Erythroblast (primary cell): ENCODE measurements at regions not wholly inside any gene's neighbourhood (a gene's known extent, or its start where the extent isn't known, plus 50 kb on each side); places are given as distances from the start of the nearest gene placed in this dataset.
A peak's percentile ranks its signal among the peaks of the same experiment; 100 is the strongest.

Experiments
- DNase-seq, 2 experiments: peaks; one replicate each; lab custom pipeline; 2025; lab: John Stamatoyannopoulos, UW
- GATA1 ChIP-seq: IDR thresholded peaks from 2 replicates; pipeline ENCODE4 v1.6.1; 2011; ENCODE audit warnings: low read depth, mild to moderate bottlenecking, control low read depth, low read length, moderate library complexity
- POLR2A ChIP-seq: IDR thresholded peaks from 2 replicates; pipeline ENCODE4 v1.6.1; 2011; ENCODE audit warnings: mild to moderate bottlenecking, low read length

GRCh38 chr6:99079058-99079457 is 131.3 kb upstream of the FBXL4 start:
- DNase-seq = no peak
- no peak for TF ChIP-seq POLR2A
- no peak for TF ChIP-seq GATA1

- no peak for TF ChIP-seq POLR2A
- no peak for TF ChIP-seq GATA1
- DNase-seq = no peak
These were observed 125.5 kb upstream of the FBXL4 start for GRCh38 chr6:99073223-99073622.

GRCh38 chr6:99066044-99066443 is 118.3 kb upstream of the FBXL4 start:
- no peak for TF ChIP-seq GATA1
- no peak for TF ChIP-seq POLR2A
- no peak for DNase-seq

- TF ChIP-seq GATA1 (no peak), POLR2A (no peak)
- DNase-seq = no peak
These were observed 117.1 kb upstream of the FBXL4 start for GRCh38 chr6:99064834-99065233.

DNA sequence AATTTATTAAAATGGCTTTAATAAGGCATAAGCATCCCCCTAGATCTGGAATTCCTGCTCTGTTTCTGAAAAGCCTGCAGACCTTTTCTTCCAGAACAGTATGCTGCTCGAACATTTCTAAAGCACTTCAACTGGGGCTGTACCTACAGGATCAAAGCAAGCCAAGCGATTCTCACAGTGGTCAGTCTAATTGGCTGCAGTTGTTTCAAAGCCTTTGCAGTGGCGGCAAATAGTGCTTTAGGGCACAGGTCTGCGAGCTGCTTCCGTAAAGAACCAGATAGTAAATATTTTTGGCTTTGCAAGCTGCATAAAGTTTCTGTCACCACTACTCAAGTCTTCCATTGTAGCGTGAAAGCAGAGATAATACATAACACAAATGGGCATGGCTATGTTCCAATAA is 88.9 kb upstream of the FBXL4 start:
- no peak for DNase-seq
- no peak for TF ChIP-seq GATA1
- TF ChIP-seq POLR2A = no peak

- TF ChIP-seq GATA1 = no peak
- no peak for TF ChIP-seq POLR2A
- no peak for DNase-seq
These were observed 84.7 kb upstream of the FBXL4 start for GRCh38 chr6:99032396-99032795.

GRCh38 chr6:99031957-99032356 is 84.2 kb upstream of the FBXL4 start:
- no peak for TF ChIP-seq POLR2A
- TF ChIP-seq GATA1 = no peak
- no peak for DNase-seq

DNA sequence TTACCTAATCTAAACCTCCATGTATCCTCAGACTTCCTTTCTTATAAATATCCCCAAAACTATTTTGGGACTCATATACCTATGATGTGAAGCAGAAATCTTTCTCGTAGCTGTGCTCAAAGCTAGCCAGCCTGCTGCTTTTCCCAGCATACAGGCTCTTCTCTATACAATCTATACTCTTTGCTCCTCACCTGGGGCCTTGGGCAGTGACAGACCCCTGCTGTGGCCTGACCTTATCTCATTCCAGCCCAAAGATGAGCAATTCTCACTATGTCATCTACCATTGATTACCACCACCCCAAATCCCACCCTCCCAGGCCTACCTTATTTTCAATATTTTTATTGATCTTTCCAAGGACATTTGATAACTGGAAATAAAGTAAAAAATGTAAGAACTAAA is 83.2 kb upstream of the FBXL4 start:
- TF ChIP-seq GATA1 (no peak), POLR2A (no peak)
- DNase-seq = no peak

- no peak for TF ChIP-seq POLR2A
- no peak for TF ChIP-seq GATA1
- DNase-seq = peak; percentile 25 to 44
These were observed 78.4 kb upstream of the FBXL4 start for GRCh38 chr6:99026135-99026534.

DNA sequence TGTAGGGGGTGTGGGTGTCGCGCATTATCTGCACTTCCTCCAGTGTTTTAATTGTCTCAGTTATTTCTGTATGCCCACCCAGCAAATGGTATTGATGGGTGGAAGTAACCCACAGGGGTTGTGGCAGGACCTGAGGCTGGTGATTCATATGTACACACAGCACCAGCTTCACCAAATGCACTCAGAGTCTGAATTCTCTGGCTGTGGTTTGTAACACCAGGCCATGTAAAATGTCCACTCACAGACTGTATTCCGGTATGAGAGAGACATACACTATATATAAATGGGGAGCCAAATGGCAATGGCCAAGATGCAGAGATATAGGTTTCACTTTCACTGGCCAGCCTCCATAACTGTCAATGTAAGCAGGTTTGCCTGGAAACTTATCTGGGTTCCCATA is 76.3 kb upstream of the FBXL4 start:
- DNase-seq = no peak

GRCh38 chr6:99022039-99022609 is 74.4 kb upstream of the FBXL4 start:
- DNase-seq = no peak
- TF ChIP-seq POLR2A (no peak), GATA1 (no peak)

More for the DNA sequence above, 76.3 kb upstream of the FBXL4 start:
- TF ChIP-seq POLR2A (no peak), GATA1 (no peak)

- TF ChIP-seq POLR2A (no peak), GATA1 (no peak)
These were observed 71.6 kb upstream of the FBXL4 start for GRCh38 chr6:99019381-99019780.

GRCh38 chr6:99017150-99017549 is 69.4 kb upstream of the FBXL4 start:
- no peak for DNase-seq
- TF ChIP-seq GATA1 = no peak

More at GRCh38 chr6:99019381-99019780, 71.6 kb upstream of the FBXL4 start:
- DNase-seq = no peak

DNA sequence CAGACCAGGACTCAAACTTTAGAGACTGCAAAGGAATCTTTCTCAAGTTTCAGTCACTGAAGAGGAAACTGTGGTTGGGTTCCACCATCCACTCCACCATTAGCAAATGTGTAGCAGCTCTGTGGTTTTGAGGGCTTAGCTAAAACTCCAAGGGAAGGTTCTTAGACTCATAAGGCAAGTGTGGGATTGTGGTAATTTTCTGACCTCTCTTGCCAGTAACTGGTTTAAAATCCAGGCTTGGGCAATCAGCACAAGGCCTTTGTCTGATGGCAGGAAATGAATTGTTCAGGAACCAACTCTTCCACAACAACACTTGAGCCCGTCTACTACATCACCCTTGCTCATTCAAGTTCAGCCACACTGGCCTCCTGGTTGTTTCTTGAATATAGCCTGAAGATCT is 68.6 kb upstream of the FBXL4 start:
- DNase-seq = no peak
- TF ChIP-seq GATA1 (no peak), POLR2A (no peak)

DNA sequence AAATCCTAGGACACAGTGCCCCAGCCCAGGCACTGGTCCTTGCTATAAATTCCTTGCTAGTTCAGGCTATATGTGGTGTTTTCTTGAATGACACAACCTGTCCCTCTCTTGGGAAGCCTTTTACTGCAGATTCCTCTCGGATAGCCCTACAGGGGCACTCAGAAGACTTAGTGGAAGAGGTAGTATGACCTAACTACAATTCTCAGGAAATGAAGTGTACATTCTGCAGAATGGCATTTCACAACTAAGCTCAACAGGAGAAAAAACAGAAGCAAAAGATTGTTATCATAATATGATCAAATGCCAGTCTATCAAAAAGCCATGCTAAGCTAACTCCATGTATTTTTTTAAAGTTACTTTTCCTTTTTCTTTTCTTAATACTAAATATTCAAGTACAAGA is 66.3 kb upstream of the FBXL4 start:
- no peak for DNase-seq
- no peak for TF ChIP-seq POLR2A
- TF ChIP-seq GATA1 = no peak
